B cell (primary cell): ENCODE measurements at regions not wholly inside any gene's neighbourhood (a gene's known extent, or its start where the extent isn't known, plus 50 kb on each side); places are given as distances from the start of the nearest gene placed in this dataset.

Source experiments
- CTCF ChIP-seq: fragments of 200-600 bp; IDR thresholded peaks from one replicate; pipeline ENCODE4 v1.8.0; 2022; ENCODE audit warnings: antibody characterized with exemption, mild to moderate bottlenecking
- EZH2 ChIP-seq: IDR thresholded peaks from 2 replicates; pipeline ENCODE4 v1.6.1; 2012; ENCODE audit warnings: borderline replicate concordance, low read depth, mild to moderate bottlenecking, moderate library complexity, low read length; ENCODE audit not compliant: insufficient read depth, poor library complexity, severe bottlenecking

DNA sequence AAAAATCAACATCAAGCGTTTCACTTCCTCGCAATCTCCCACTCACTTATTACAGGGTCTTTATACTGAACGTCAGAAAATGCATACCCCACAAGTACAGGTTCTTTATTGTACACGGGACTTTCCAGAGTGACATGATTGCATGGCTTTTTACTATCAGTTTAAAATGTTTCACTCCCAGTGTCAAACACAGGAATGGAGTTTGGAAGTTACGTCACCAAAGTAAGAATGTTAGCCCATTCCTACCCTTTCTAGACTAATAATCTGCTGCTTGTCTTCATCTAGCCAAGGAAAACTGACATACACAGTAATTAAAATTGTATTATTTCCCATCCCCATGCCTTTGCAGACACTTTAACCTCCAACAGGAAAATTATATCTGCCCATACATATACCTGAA, 624.2 kb downstream of the BCL11B start:
- no peak for TF ChIP-seq CTCF
- no peak for TF ChIP-seq EZH2
